Right cardiac atrium (tissue), 5 donors: ENCODE measurements at regions not wholly inside any gene's neighbourhood (a gene's known extent, or its start where the extent isn't known, plus 50 kb on each side); places are given as distances from the start of the nearest gene placed in this dataset.
A peak's percentile ranks its signal among the peaks of the same experiment; 100 is the strongest.

ENCODE experiments used
- ATAC-seq, 2 donors: fragments of 200-7000 bp; cut with Tn5 transposase; one replicate each; pipeline versions ENCODE4 v1.8.0 to v1.9.1; 2020; ENCODE audit warnings: moderate library complexity in 2 of 2, mild to moderate bottlenecking in 1 of 2
- DNase-seq, 3 donors: peaks; one replicate each; pipeline ENCODE4 v3.0.0-alpha.2; 2020
- H3K27ac ChIP-seq: one replicate; pipeline ENCODE4 v1.5.1; 2013; ENCODE audit warnings: mild to moderate bottlenecking, low read length, control low read depth, moderate library complexity
- H3K27me3 ChIP-seq: one replicate; pipeline ENCODE4 v1.6.1; 2013; ENCODE audit not compliant: control insufficient read depth, insufficient read depth
- H3K4me1 ChIP-seq: one replicate; pipeline ENCODE4 v1.6.1; 2013; ENCODE audit warnings: low read length; ENCODE audit not compliant: control insufficient read depth, insufficient read depth
- H3K4me3 ChIP-seq: one replicate; pipeline ENCODE4 v1.5.1; 2013; ENCODE audit warnings: low read length, control low read depth
- H3K9me3 ChIP-seq: one replicate; pipeline ENCODE4 v1.6.1; 2013; ENCODE audit warnings: low read length; ENCODE audit not compliant: control insufficient read depth
- WGBS: extraction: QIAGEN DNeasy Blood & Tissue Kit; methylation state at CpG from one replicate; pipeline ENCODE4 v1.1.7; 2013; 5-methylcytosine and 5-hydroxymethylcytosine counted together
- intact Hi-C, 4 donors: fragments of 100-400 bp; cut with DNase I; formaldehyde crosslinking; loops; one replicate each; pipeline versions ENCODE4 v1.11.0 to v1.14.0; 2022 to 2023
- donor health status: healthy with polysubstance abuse.
- donor health status: DM: no; HTN: yes; CAD: no.
- donor health status: DM: no; HTN: no; CAD: no.
- donor health status: DM: no; HTN: yes; CAD: no; lungs with severe emphysema.
- donor health status: DM: yes; HTN: yes; CAD: no.

GRCh38 chr5:179414459-179415261 lies 69.4 kb upstream of the ADAMTS2 start:
- intact Hi-C loops, result no loop called here
- Histone ChIP-seq H3K9me3 (no peaks in the 10 kb centered on the region), H3K27ac (no peak overlapping the region), H3K27me3 (no peaks in the 10 kb centered on the region), H3K4me1 (no peaks in the 10 kb centered on the region), H3K4me3 (no peak overlapping the region)
- ATAC-seq (no peak), DNase-seq (no peak)
- 65% methylated on average over 10 of the region's 10 CpGs for WGBS

DNA sequence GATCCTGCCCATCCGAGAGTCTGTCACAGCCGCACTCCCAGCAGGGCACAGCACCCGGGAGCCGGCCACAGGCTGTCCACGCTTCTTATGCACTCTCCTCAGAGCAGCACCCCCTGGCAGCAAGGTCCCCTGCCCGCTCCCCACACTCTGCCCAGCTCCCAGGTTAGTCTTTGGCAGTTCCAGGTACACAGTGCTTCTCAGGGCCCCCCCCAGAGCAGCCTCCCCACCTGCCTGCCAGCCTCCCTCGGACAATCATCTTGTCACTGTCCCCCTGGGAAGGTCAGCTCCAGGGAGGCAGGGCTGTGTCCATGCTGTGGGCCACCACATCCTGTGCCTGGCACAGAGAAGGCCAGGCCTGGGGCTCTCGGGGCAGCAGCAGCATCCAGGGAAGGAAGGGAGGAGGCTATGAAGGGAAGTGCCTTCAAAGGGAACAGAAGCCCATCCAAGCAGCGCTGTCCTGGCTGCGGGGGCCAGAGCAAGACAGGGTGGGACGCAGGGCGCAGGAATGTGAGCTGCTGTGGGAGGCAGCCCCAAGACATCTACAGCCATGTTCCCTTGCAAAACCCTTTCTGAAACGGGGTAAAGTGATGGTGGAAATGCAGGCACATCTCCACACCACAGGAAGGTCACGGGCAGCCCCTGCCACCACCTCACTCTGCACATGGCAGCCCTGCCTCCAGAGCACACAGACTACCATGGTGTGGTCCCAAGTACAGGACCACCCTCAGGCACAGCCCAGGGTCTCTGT lies 68.6 kb upstream of the ADAMTS2 start:
- H3K27me3 ChIP-seq, result no peaks in the 10 kb centered on the region
- 81% methylated on average over 14 of the region's 14 CpGs for WGBS
- intact Hi-C loops, result no loop called here
- DNase-seq, result no peak
- no peak overlapping the region for H3K27ac ChIP-seq
- H3K4me3 ChIP-seq, result no peak overlapping the region
- H3K9me3 ChIP-seq, result no peaks in the 10 kb centered on the region
- H3K4me1 ChIP-seq, result no peaks in the 10 kb centered on the region
- no peak for ATAC-seq

DNA sequence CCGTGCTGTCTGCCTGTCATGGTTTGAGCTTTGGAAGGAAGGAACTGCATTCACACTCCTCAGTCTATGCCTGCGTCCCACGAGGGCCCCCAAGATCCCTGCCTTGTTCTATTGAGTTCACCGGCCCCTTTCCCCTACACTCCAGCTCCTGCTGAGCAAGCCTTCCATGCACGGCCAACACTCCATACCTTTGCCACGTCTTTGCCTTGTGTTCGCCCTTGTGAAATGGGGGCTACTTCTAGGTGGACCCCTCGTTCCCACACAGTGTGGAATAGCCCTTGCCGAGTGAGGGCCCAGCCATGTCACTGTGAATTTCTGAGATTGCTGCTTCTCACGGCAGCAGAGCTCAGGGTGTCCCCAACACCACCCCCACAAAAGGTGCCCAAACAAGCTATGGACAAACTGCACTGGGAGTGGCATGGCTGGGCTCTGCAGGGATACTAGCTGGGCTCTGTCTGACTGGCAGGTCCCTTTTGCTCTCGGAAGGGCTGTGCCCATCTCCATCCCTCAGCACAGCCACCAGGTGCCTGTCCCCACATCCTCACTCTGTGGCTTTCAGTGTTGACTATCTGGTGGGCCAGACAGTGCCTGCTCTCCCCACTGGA lies 67.9 kb upstream of the ADAMTS2 start:
- H3K27ac ChIP-seq, result no peak overlapping the region
- H3K27me3 ChIP-seq, result no peaks in the 10 kb centered on the region
- no peak for ATAC-seq
- H3K9me3 ChIP-seq, result no peaks in the 10 kb centered on the region
- WGBS, result 88% methylated on average over 11 of the region's 11 CpGs
- DNase-seq, result no peak
- intact Hi-C loops, result no loop called here
- no peaks in the 10 kb centered on the region for H3K4me1 ChIP-seq
- no peak overlapping the region for H3K4me3 ChIP-seq

DNA sequence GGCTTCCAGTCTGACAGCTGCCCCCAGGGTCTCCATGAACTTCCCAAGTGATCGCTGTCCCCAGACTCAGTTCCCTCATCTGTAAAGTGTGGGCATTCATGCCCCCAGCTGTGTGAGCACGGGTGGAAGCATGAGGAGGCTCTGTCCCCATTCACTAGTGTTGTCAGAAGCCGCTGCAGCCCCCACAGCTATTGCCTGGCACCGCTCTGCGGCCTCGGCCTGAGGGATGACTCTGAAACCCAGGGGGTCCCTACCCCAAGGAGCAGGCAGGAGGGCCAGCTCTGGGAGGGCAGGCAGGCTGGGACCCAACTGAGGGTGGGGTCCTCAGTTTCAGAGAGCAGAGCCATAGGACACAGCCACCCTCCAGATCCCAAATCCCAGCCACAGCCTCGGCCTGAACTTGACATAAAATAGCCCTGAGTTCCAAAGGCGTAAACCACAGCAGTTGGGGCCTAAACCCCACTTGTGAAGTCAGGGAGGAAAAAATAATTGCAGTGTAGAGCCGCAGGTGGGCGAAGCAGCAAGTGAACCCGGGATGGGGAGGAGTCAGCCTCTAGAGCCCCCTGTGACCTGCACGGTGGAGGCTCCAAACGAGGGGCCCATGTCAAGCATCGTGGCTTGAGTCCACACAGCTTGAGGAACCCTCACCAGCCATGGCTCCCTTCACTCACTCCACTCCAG lies 66.0 kb upstream of the ADAMTS2 start:
- Histone ChIP-seq H3K4me1 (no peaks in the 10 kb centered on the region), H3K27me3 (no peaks in the 10 kb centered on the region), H3K9me3 (no peaks in the 10 kb centered on the region), H3K4me3 (no peak overlapping the region), H3K27ac (no peak overlapping the region)
- ATAC-seq, result no peak
- intact Hi-C loops, result no loop called here
- WGBS, result 89% methylated on average over 14 of the region's 14 CpGs
- DNase-seq, result no peak

- DNase-seq (peak in 1 of 3 donors; percentile 64), ATAC-seq (peak in 1 of 2 donors; percentile 40)
Observed at GRCh38 chr5:179410291-179411160, 65.3 kb upstream of the ADAMTS2 start.

DNA sequence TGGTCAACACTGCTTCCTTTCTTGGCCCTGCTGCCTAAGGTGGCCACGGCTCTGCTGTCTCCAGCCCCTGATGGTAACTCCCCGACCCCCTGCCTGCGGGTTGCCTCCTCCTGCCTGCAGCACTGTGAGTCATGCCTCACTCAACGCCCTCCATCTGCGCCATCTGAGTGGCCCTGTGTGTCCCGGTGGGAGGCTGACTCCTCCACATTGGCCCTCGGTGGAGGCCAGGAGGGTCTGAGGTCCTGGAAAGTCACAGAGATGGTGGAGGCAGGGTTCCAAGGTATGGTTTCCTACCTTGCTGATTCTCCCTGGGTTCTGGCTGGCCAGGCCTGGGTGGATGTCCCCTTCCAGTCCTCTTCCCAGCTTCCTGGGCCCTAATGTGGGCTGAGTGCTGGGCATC lies 64.5 kb upstream of the ADAMTS2 start:
- H3K4me1 ChIP-seq, result no peaks in the 10 kb centered on the region
- no peaks in the 10 kb centered on the region for H3K27me3 ChIP-seq
- ATAC-seq (no peak), DNase-seq (no peak)
- H3K27ac ChIP-seq, result no peak overlapping the region
- H3K9me3 ChIP-seq, result no peaks in the 10 kb centered on the region
- WGBS, result 96% methylated on average over 7 of the region's 7 CpGs
- no peak overlapping the region for H3K4me3 ChIP-seq
- intact Hi-C loops, result no loop called here

More at GRCh38 chr5:179410291-179411160, 65.3 kb upstream of the ADAMTS2 start:
- intact Hi-C loops, result no loop called here
- Histone ChIP-seq H3K4me1 (no peaks in the 10 kb centered on the region), H3K4me3 (no peak overlapping the region), H3K27ac (no peak overlapping the region), H3K27me3 (no peaks in the 10 kb centered on the region), H3K9me3 (no peaks in the 10 kb centered on the region)
- WGBS, result 77% methylated on average over 27 of the region's 27 CpGs

DNA sequence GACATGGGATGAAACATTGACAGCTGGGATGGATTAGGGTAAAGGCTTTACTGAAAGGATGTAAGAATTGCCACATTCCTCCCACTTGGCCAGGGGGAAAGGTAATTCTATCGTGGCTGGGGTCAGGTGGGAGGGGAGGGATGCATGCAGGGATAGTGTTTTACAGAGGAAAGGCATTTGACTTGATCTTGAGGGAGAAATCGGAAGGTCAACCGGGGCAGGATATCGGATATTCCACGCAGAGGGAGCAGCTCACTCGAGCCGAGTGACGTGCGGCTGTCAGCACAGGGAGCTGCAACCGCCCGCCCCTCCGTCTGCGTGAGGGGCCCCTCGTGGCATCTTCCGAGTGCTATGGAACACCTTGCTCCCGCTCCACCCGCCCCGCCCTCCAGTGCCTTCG lies 63.4 kb upstream of the ADAMTS2 start:
- WGBS, result 85% methylated on average over 19 of the region's 19 CpGs
- intact Hi-C loops, result no loop called here
- no peak for ATAC-seq

GRCh38 chr5:179407191-179408175 lies 62.2 kb upstream of the ADAMTS2 start:
- Histone ChIP-seq H3K27ac (no peak overlapping the region), H3K9me3 (no peaks in the 10 kb centered on the region), H3K27me3 (no peaks in the 10 kb centered on the region), H3K4me1 (no peaks in the 10 kb centered on the region), H3K4me3 (no peak overlapping the region)
- intact Hi-C loops, result no loop called here
- DNase-seq, result peak; percentile 62 to 77 (median 68)
- peak; percentile 53 to 62 for ATAC-seq
- 78% methylated on average over 16 of the region's 16 CpGs for WGBS

More for the DNA sequence above, 63.4 kb upstream of the ADAMTS2 start:
- Histone ChIP-seq H3K9me3 (no peaks in the 10 kb centered on the region), H3K4me3 (no peak overlapping the region), H3K4me1 (no peaks in the 10 kb centered on the region), H3K27me3 (no peaks in the 10 kb centered on the region), H3K27ac (no peak overlapping the region)
- no peak for DNase-seq

- ATAC-seq, result no peak
- WGBS, result 63% methylated on average over 18 of the region's 18 CpGs
Observed at GRCh38 chr5:179406031-179406961, 61.0 kb upstream of the ADAMTS2 start.

More at GRCh38 chr5:179406031-179406961, 61.0 kb upstream of the ADAMTS2 start:
- no peak overlapping the region for H3K4me3 ChIP-seq
- H3K27ac ChIP-seq, result no peak overlapping the region
- no peaks in the 10 kb centered on the region for H3K27me3 ChIP-seq
- intact Hi-C loops, result no loop called here
- H3K4me1 ChIP-seq, result no peaks in the 10 kb centered on the region
- peak in 2 of 3 donors; percentile 44 to 72 for DNase-seq
- no peaks in the 10 kb centered on the region for H3K9me3 ChIP-seq
